PC-3 (cell line): ENCODE measurements at regions not wholly inside any gene's neighbourhood (a gene's known extent, or its start where the extent isn't known, plus 50 kb on each side); places are given as distances from the start of the nearest gene placed in this dataset.

ENCODE experiments used
- ATAC-seq: fragments of 200-7000 bp; cut with Tn5 transposase; 2 replicates; pipeline ENCODE4 v1.9.1; 2020; ENCODE audit warnings: mild to moderate bottlenecking, moderate library complexity
- BruUV-seq: library from RNA; stranded (reverse); fragments of 400-500 nt; replicated peaks from 2 replicates; lab custom pipeline; 2021; lab: Mats Ljungman, UMichigan
- CTCF ChIA-PET: fragments of 300-600 bp; sonication (Branson Sonifier 250); formaldehyde crosslinking; loops from one replicate; lab custom pipeline; 2022; ENCODE audit warnings: antibody characterized with exemption; lab: Charles Lee
- POLR2A ChIA-PET: fragments of 300-600 bp; sonication (Branson Sonifier 250); formaldehyde crosslinking; loops from one replicate; lab custom pipeline; 2022; ENCODE audit warnings: antibody characterized with exemption; ENCODE audit not compliant: unreplicated experiment; lab: Charles Lee
- DNase-seq: peaks from one replicate; pipeline ENCODE4 v3.0.0-alpha.2; 2015
- H2AFZ ChIP-seq: fragments of 300-600 bp; sonication (generic); 2 replicates; pipeline ENCODE4 v1.6.0; 2016; ENCODE audit warnings: antibody characterized with exemption, low read length
- H3F3A ChIP-seq: fragments of 300-600 bp; sonication (generic); one replicate; pipeline ENCODE4 v1.6.0; 2017; ENCODE audit warnings: antibody characterized with exemption, low read length, control low read depth, mild to moderate bottlenecking; ENCODE audit not compliant: unreplicated experiment
- H3K27ac ChIP-seq: fragments of 300-600 bp; sonication (generic); 2 replicates; pipeline ENCODE4 v1.5.1; 2016; ENCODE audit warnings: mild to moderate bottlenecking, low read length
- H3K27me3 ChIP-seq: fragments of 300-600 bp; sonication (generic); 2 replicates; pipeline ENCODE4 v1.6.1; 2016; ENCODE audit warnings: low read length, mixed read lengths
- H3K36me3 ChIP-seq: fragments of 300-600 bp; sonication (generic); 2 replicates; pipeline ENCODE4 v1.6.1; 2016; ENCODE audit warnings: low read depth, mixed run types, low read length, mixed read lengths
- H3K4me1 ChIP-seq: fragments of 300-600 bp; sonication (generic); 2 replicates; pipeline ENCODE4 v1.5.1; 2016; ENCODE audit warnings: low read length; ENCODE audit not compliant: insufficient read depth
- H3K4me2 ChIP-seq: fragments of 300-600 bp; sonication (generic); 2 replicates; pipeline ENCODE4 v1.6.0; 2016; ENCODE audit warnings: low read length
- H3K4me3 ChIP-seq: fragments of 300-600 bp; sonication (generic); 2 replicates; pipeline ENCODE4 v1.5.1; 2016; ENCODE audit warnings: mild to moderate bottlenecking, low read length, mixed read lengths
- H3K79me2 ChIP-seq: fragments of 300-600 bp; sonication (generic); 2 replicates; pipeline ENCODE4 v1.6.1; 2017; ENCODE audit warnings: low read length, mixed read lengths
- H3K9ac ChIP-seq: fragments of 300-600 bp; sonication (generic); 2 replicates; pipeline ENCODE4 v1.6.0; 2016; ENCODE audit warnings: mild to moderate bottlenecking, low read length
- H3K9me2 ChIP-seq: fragments of 300-600 bp; sonication (generic); replicated peaks from 2 replicates; pipeline ENCODE4 v1.6.1; 2016; ENCODE audit warnings: mixed run types, low read length, mixed read lengths
- H3K9me3 ChIP-seq: fragments of 300-600 bp; sonication (generic); 2 replicates; pipeline ENCODE4 v1.6.1; 2016; ENCODE audit warnings: low read length, mixed read lengths
- H4K20me1 ChIP-seq: fragments of 300-600 bp; sonication (generic); 2 replicates; pipeline ENCODE4 v1.6.1; 2016; ENCODE audit warnings: low read length, mixed read lengths
- CTCF ChIP-seq: fragments of 300-600 bp; sonication (generic); conservative IDR thresholded peaks from 2 replicates; pipeline ENCODE4 v1.5.1; 2017; ENCODE audit warnings: antibody characterized with exemption, low read depth, mild to moderate bottlenecking, low read length
- EZH2 ChIP-seq: fragments of 300-600 bp; sonication (generic); IDR thresholded peaks from one replicate; pipeline ENCODE4 v1.6.1; 2017; ENCODE audit warnings: antibody characterized with exemption, mild to moderate bottlenecking, low read length; ENCODE audit not compliant: unreplicated experiment
- EZH2phosphoT487 ChIP-seq: fragments of 300-600 bp; sonication (generic); IDR thresholded peaks from 2 replicates; pipeline ENCODE4 v1.6.1; 2018; ENCODE audit warnings: mild to moderate bottlenecking, antibody characterized with exemption, low read length, borderline replicate concordance
- intact Hi-C: fragments of 100-400 bp; cut with micrococcal nuclease; formaldehyde crosslinking; loops from 2 replicates; pipeline ENCODE4 v1.9.0; 2023

- H3K27ac ChIP-seq: no peak overlapping the region
- H4K20me1 ChIP-seq: no peaks in the 10 kb centered on the region
- no peaks in the 10 kb centered on the region for H3K4me1 ChIP-seq
- no peak overlapping the region for H3K9ac ChIP-seq
- no peak overlapping the region for H2AFZ ChIP-seq
- no peak overlapping the region for H3K4me3 ChIP-seq
- CTCF ChIA-PET: no interaction called here
- no peaks in the 10 kb centered on the region for H3K36me3 ChIP-seq
- H3K9me2 ChIP-seq: no peaks in the 10 kb centered on the region
- POLR2A ChIA-PET: no interaction called here
- no peaks in the 10 kb centered on the region for H3K27me3 ChIP-seq
- DNase-seq (no peak), ATAC-seq (no peak)
- no peaks in the 10 kb centered on the region for H3K79me2 ChIP-seq
- TF ChIP-seq EZH2phosphoT487 (no peak), EZH2 (no peak), CTCF (no peak)
- H3F3A ChIP-seq: no peaks in the 10 kb centered on the region
- intact Hi-C loops: no loop called here
- no TSS peak for BruUV-seq
- no peaks in the 10 kb centered on the region for H3K9me3 ChIP-seq
- no peak overlapping the region for H3K4me2 ChIP-seq
Observed at GRCh38 chr13:53264751-53265385, 236.3 kb downstream of the OLFM4 start.

GRCh38 chr13:53266757-53267156 is 238.1 kb downstream of the OLFM4 start:
- Histone ChIP-seq H3K4me1 (no peaks in the 10 kb centered on the region), H3K79me2 (no peaks in the 10 kb centered on the region), H3K4me3 (no peak overlapping the region), H2AFZ (no peak overlapping the region), H3K27me3 (no peaks in the 10 kb centered on the region), H3K36me3 (no peaks in the 10 kb centered on the region), H3K27ac (no peak overlapping the region), H3K4me2 (no peak overlapping the region), H3K9me2 (no peaks in the 10 kb centered on the region), H3K9ac (no peak overlapping the region), H3K9me3 (no peaks in the 10 kb centered on the region), H4K20me1 (no peaks in the 10 kb centered on the region), H3F3A (no peaks in the 10 kb centered on the region)
- BruUV-seq: no TSS peak
- POLR2A ChIA-PET: no interaction called here
- no peak for ATAC-seq
- intact Hi-C loops: no loop called here
- CTCF ChIA-PET: no interaction called here
- no peak for DNase-seq
- no peak for TF ChIP-seq EZH2phosphoT487
- no peak for TF ChIP-seq CTCF
- TF ChIP-seq EZH2: no peak

GRCh38 chr13:53269634-53270033 is 241.0 kb downstream of the OLFM4 start:
- CTCF ChIA-PET: no interaction called here

More at GRCh38 chr13:53269634-53270033, 241.0 kb downstream of the OLFM4 start:
- Histone ChIP-seq H3K27me3 (no peaks in the 10 kb centered on the region), H3K9me2 (no peaks in the 10 kb centered on the region), H3K4me3 (no peak overlapping the region), H4K20me1 (no peaks in the 10 kb centered on the region), H3K9me3 (no peaks in the 10 kb centered on the region), H3K27ac (no peak overlapping the region), H3K36me3 (no peaks in the 10 kb centered on the region), H3K9ac (no peak overlapping the region), H3K4me1 (no peaks in the 10 kb centered on the region), H3F3A (no peaks in the 10 kb centered on the region), H2AFZ (no peak overlapping the region), H3K4me2 (no peak overlapping the region), H3K79me2 (no peaks in the 10 kb centered on the region)
- DNase-seq: no peak
- no TSS peak for BruUV-seq
- POLR2A ChIA-PET: no interaction called here
- intact Hi-C loops: no loop called here
- ATAC-seq: no peak
- TF ChIP-seq CTCF (no peak), EZH2phosphoT487 (no peak), EZH2 (no peak)
